ENCODE measurements at regions not wholly inside any gene's neighbourhood (a gene's known extent, or its start where the extent isn't known, plus 50 kb on each side); places are given as distances from the start of the nearest gene placed in this dataset.
"Not testable (repeated sequence)": the region's sequence is repeated elsewhere in the genome, so short reads cannot be mapped to it uniquely, and the experiment has no call there.

GRCh38 chrX:13478740-13479451 is 90.5 kb upstream of the EGFL6 start:
- DNase-seq (ENCODE audit: low read depth in 2 of 2) = no peak

- no peak for DNase-seq (ENCODE audit: low read depth in 2 of 2)
Observed at GRCh38 chrX:13476384-13476783, 93.0 kb upstream of the EGFL6 start.

DNA sequence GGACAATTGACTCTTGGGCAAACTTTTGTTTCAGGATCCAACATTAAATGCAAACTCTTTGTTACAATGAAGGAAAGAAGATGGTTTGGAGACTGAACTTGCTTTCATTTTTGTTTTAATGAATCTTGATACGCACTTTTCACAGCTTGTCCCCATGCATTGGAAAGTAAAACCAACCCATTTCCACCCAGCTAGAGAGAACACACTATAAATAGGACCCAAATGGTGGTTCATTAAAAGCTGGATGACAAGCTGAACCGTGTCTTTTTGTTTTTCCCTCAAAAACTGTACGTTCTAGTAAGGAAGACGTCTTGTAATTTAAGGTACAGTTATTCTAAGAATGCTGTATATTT is 95.3 kb upstream of the EGFL6 start:
- DNase-seq (ENCODE audit: low read depth in 2 of 2) = no peak

DNA sequence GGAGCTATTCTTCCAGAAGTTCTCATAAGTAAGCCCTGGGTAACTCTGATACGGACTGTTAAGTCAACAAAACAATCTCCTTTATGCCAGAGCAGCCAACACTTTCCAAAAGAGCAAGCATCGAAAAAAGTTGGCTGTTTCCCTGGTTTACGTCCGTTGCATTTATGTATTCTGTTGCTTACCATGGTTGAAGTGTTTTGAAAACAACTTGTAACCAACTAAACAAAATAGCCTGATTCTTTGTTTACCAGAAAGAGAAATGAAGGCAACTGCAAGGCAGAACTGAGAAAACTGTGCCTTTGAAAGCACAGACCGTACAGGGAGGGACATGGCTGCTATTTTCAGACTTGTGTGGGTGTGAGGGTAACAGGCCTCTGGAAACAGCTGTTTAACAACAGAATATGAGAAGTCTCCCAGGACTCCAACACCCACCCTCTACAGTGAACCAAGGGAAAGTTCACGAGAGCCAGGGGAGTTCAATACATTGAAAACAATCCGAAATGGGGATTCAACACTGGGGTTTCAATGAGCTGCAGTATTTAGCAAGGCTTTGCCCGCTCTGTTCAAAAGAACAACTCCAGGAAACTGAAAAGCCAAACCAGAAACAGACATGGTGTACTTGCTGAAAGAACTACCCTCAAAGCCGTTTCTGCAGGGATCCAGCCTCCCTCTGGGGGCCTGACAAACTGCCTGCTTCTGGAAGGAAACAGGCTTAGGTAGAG is 95.8 kb upstream of the EGFL6 start:
- no peak for DNase-seq (ENCODE audit: low read depth in 2 of 2)

- DNase-seq (ENCODE audit: low read depth in 2 of 2) = no peak
Observed at GRCh38 chrX:13472975-13473374, 96.4 kb upstream of the EGFL6 start.

GRCh38 chrX:13471269-13471668 is 98.1 kb upstream of the EGFL6 start:
- DNase-seq (ENCODE audit: low read depth in 2 of 2) = no peak

- DNase-seq (ENCODE audit: low read depth in 2 of 2) = no peak
Observed at GRCh38 chrX:13470685-13470977, 98.8 kb upstream of the EGFL6 start.

GRCh38 chrX:13469963-13470684 is 99.3 kb upstream of the EGFL6 start:
- no peak for DNase-seq (ENCODE audit: low read depth in 2 of 2)

- no peak for DNase-seq (ENCODE audit: low read depth in 2 of 2)
Observed at GRCh38 chrX:13468096-13468495, 101.3 kb upstream of the EGFL6 start.

DNA sequence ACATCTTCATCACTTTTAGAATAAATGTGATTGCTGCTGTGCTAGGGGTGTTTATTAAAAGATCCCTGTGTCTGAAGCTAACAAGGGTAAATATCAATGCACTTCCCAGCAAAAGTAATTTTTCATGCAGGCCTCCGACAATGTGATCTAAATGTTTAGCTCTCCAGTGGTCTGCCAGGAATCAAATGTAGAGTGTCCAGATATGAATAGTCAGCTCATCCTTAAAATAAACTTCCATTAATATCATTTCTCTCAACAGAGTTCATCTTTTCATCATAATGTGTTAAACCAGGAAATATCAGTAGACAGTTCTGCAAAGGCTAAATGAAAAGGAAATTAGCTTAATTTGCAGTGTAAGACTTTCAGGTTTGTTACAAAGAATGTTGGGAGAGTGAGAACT is 102.2 kb upstream of the EGFL6 start:
- DNase-seq (ENCODE audit: low read depth in 2 of 2) = no peak

- no peak for DNase-seq (ENCODE audit: low read depth in 2 of 2)
Observed at GRCh38 chrX:13464599-13465275, 104.7 kb upstream of the EGFL6 start.

DNA sequence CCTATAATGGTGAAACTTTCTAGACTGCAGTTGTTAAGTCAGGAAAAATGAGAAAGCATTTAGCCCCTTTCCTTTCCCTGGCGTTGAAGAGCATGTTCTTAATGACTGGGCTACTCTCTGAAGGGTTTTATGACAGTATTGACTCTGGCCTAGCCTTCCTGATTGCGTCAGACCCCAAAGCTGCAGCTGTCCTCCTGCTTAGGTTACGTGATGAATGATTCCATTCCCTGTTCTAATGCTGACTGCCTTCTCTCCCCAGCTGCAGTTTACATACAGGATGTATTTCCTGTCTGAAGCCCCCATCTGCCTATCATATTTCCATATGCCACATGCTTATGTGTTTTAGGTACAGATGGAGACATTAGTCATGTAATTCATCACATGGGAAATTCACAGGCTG is 105.8 kb upstream of the EGFL6 start:
- no peak for DNase-seq (ENCODE audit: low read depth in 2 of 2)

GRCh38 chrX:13452283-13452682 is 117.1 kb upstream of the EGFL6 start:
- DNase-seq (ENCODE audit: low read depth in 2 of 2) = no peak

- DNase-seq (ENCODE audit: low read depth in 2 of 2) = no peak
Observed at GRCh38 chrX:13449441-13449840, 120.0 kb upstream of the EGFL6 start.

GRCh38 chrX:13448941-13449340 is 120.5 kb upstream of the EGFL6 start:
- no peak for DNase-seq (ENCODE audit: low read depth in 2 of 2)

DNA sequence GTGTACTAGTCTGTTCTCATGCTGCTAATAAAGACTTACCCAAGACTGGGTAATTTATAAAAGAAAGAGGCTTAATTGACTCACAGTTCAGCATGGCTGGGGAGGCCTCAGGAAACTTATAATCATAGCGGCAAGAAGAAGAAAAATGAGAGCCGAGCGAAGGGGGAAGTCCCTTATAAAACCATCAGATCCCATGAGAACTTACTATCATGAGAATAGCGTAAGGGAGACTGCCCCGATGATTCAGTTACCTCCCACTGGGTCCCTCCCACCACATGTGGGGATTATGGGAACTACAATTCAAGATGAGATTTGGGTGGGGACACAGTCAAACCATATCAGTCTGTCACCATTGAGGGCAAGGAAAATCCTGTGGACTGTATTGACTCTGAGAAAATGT is 121.8 kb upstream of the ATXN3L start:
- not testable (repeated sequence) for DNase-seq (ENCODE audit: low read depth in 2 of 2)

- DNase-seq (ENCODE audit: low read depth in 2 of 2) = no peak
Observed at GRCh38 chrX:13440176-13440575, 120.3 kb upstream of the ATXN3L start.

- DNase-seq (ENCODE audit: low read depth in 2 of 2) = no peak
Observed at GRCh38 chrX:13433298-13433605, 113.4 kb upstream of the ATXN3L start.

DNA sequence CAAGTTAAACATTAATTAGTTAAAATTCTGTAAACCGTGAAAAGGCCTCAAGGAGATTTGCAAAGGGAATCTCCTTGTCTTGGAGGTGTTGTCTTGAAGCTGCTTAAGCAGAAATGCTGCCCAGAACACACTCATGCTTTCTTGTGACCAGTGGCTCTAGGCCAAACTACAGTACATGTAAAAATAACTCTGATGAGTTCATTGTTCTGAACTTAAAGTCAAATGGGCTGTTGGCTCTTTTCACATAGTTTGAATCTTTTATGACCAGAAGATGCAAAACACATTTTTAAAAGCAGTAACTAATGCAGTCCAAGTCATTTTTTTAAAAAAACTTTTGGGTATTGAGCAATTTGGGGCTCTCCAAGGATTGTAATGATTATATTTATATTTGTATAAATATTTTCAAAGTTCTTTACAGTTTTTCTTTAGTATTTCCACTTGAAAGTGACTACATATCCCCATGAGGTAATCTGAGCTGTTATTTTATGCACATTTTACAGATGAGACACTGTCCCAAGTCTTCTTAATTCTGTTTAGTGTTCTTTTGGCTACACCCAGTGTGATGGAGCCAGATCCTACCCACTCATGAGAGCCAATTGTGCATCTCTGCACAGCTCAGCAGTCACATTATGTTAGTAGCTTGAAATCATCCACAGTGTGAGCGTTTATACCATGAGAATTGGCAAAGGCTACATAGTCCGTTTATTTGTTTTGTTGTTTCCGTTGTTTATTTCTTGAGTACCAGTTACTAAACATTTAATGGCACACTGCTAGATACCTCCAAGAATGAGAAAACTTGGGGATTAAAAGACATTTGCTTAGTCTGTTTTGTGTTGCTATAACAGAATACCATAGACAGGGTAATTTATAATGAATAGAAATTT is 112.8 kb upstream of the ATXN3L start:
- no peak for DNase-seq (ENCODE audit: low read depth in 2 of 2)

GRCh38 chrX:13430136-13430827 is 110.4 kb upstream of the ATXN3L start:
- no peak for DNase-seq (ENCODE audit: low read depth in 2 of 2)
